ENCODE measurements at regions not wholly inside any gene's neighbourhood (a gene's known extent, or its start where the extent isn't known, plus 50 kb on each side); places are given as distances from the start of the nearest gene placed in this dataset.

GRCh38 chr17:77861981-77862645 lies 96.4 kb upstream of the TNRC6C start:
- H3K27me3 Mint-ChIP-seq (ENCODE audit: low read depth, poor library complexity), result peaks cover 32% of the 10 kb centered on the region
- no peak for DNase-seq
- H3K4me3 Mint-ChIP-seq, result no peak overlapping the region
- TF ChIP-seq, protein P1, sequence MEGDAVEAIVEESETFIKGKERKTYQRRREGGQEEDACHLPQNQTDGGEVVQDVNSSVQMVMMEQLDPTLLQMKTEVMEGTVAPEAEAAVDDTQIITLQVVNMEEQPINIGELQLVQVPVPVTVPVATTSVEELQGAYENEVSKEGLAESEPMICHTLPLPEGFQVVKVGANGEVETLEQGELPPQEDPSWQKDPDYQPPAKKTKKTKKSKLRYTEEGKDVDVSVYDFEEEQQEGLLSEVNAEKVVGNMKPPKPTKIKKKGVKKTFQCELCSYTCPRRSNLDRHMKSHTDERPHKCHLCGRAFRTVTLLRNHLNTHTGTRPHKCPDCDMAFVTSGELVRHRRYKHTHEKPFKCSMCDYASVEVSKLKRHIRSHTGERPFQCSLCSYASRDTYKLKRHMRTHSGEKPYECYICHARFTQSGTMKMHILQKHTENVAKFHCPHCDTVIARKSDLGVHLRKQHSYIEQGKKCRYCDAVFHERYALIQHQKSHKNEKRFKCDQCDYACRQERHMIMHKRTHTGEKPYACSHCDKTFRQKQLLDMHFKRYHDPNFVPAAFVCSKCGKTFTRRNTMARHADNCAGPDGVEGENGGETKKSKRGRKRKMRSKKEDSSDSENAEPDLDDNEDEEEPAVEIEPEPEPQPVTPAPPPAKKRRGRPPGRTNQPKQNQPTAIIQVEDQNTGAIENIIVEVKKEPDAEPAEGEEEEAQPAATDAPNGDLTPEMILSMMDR (IDR thresholded peaks at IDR 0.05), result no peak
- peaks cover 27% of the 10 kb centered on the region for H3K4me1 Mint-ChIP-seq
- no peak overlapping the region for H3K27ac Mint-ChIP-seq
- no peaks in the 10 kb centered on the region for H3K9me3 Mint-ChIP-seq
- no peaks in the 10 kb centered on the region for H3K36me3 Mint-ChIP-seq (ENCODE audit: low read depth)

DNA sequence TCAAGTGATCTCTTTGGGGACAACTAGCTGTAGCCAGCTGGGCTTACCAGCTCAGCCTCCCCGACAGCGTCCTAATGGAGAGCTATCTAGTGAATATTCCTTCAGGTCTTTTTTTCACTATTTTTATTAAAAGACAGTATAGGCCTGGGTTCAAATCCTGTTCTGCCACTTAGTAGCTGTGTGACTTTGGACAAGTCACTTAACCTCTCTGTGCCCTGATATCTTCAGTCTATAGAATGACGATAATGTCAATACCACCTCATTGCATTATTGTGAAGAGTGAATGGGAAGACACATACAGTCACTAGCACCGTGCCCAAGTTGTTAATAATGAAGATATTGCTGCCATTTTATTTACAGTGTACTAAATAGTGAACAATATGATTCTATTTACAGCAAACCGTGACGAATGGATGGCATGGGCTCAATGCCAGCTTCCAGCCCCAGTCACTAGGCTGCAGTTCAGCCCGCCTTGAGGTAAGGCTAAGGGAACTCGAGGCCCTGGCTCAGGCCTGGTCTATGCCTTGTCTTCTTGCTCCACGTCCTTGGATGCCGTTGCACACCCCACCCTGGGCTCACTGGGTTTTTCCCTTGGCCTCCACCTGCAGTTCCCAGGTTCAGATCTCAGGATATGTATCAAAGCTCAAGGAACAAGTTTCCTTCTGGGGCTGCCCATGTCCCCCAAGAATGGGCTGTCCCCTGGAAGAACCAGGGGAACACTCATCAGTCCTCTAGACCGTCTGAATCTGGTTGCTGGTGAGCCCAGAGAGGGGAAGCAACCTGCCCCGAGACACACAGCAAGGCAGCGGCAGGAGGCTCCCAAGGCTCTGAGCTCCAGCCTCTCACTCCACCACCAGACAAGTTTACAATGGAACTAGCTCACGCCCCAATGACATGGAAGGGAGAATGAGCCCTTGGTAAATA lies 95.4 kb upstream of the TNRC6C start:
- DNase-seq, result no peak
- H3K36me3 Mint-ChIP-seq (ENCODE audit: low read depth), result no peaks in the 10 kb centered on the region
- peaks cover 31% of the 10 kb centered on the region for H3K27me3 Mint-ChIP-seq (ENCODE audit: low read depth, poor library complexity)
- H3K4me1 Mint-ChIP-seq, result peaks cover 27% of the 10 kb centered on the region
- H3K9me3 Mint-ChIP-seq, result no peaks in the 10 kb centered on the region
- H3K27ac Mint-ChIP-seq, result no peak overlapping the region
- TF ChIP-seq, protein P1 (IDR thresholded peaks at IDR 0.05), result no peak
- H3K4me3 Mint-ChIP-seq, result no peak overlapping the region

GRCh38 chr17:77863814-77864161 lies 94.7 kb upstream of the TNRC6C start:
- H3K27me3 Mint-ChIP-seq (ENCODE audit: low read depth, poor library complexity), result peaks cover 32% of the 10 kb centered on the region
- DNase-seq, result peak; percentile 34
- peaks cover 27% of the 10 kb centered on the region for H3K4me1 Mint-ChIP-seq
- no peak overlapping the region for H3K27ac Mint-ChIP-seq
- no peaks in the 10 kb centered on the region for H3K9me3 Mint-ChIP-seq
- H3K36me3 Mint-ChIP-seq (ENCODE audit: low read depth), result no peaks in the 10 kb centered on the region
- TF ChIP-seq, protein P1 (IDR thresholded peaks at IDR 0.05), result no peak
- H3K4me3 Mint-ChIP-seq, result no peak overlapping the region

DNA sequence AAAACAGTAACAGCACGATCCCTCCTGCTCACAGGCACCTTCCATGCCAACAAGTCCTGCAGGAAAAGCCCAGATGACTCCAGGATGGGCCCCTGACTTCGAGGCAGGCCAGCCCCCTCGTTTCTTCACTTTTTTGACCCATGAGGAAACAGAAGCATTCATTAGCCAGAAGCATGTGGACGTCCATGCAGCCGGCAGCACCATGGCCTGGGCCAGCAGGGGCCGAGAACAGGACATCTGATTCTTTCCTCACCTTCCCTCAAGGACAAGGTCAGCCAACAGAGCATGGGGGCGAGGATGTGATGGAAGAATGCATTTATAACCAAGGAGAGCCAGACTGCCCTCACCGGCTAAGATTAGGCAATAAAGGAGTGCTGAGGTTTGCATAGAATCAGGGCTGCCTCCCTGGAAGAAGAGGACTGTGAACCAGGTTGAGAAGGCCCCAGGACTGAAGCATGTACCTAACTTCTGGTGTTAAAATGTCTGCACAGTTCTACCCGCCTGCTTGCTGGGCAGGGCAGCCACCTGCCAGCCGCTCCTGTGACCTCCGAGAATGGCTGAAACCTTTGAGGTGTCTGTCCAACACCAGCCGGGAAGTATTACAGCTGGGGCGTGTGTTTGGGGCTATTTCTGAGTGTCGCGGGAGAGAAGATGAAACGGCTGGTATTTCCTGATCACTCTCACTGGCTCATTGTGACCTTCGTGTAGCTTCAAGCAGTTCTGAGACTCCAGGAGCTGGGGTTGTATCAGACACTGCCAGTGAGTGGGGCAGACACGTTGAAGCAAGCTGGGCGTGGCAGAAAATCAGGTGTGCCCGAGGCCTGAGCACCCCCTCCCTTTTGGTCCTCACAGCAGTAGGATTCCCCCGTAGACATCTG lies 94.0 kb upstream of the TNRC6C start:
- Mint-ChIP-seq H3K27ac (no peak overlapping the region), H3K27me3 (ENCODE audit: low read depth, poor library complexity) (peaks cover 36% of the 10 kb centered on the region), H3K9me3 (no peaks in the 10 kb centered on the region), H3K36me3 (ENCODE audit: low read depth) (no peaks in the 10 kb centered on the region), H3K4me1 (peaks cover 32% of the 10 kb centered on the region), H3K4me3 (peak overlapping the region; percentile 22)
- TF ChIP-seq, protein P1 (IDR thresholded peaks at IDR 0.05), result no peak
- DNase-seq, result no peak

- H3K27me3 Mint-ChIP-seq (ENCODE audit: low read depth, poor library complexity), result peaks cover 33% of the 10 kb centered on the region
- no peak overlapping the region for H3K27ac Mint-ChIP-seq
- peaks cover 35% of the 10 kb centered on the region for H3K4me1 Mint-ChIP-seq
- TF ChIP-seq, protein P1 (IDR thresholded peaks at IDR 0.05), result no peak
- peak overlapping the region; percentile 22 for H3K4me3 Mint-ChIP-seq
- H3K36me3 Mint-ChIP-seq (ENCODE audit: low read depth), result no peaks in the 10 kb centered on the region
- H3K9me3 Mint-ChIP-seq, result no peaks in the 10 kb centered on the region
- DNase-seq, result peak; percentile 42
Observed at GRCh38 chr17:77865112-77865611, 93.3 kb upstream of the TNRC6C start.
